Astrocyte of the cerebellum (primary cell): ENCODE measurements at regions not wholly inside any gene's neighbourhood (a gene's known extent, or its start where the extent isn't known, plus 50 kb on each side); places are given as distances from the start of the nearest gene placed in this dataset.

ENCODE experiments used
- DNase-seq: peaks from one replicate; pipeline ENCODE4 v3.0.0-alpha.2; 2011; ENCODE audit warnings: low read depth
- H3K4me3 ChIP-seq: 2 replicates; pipeline ENCODE4 v1.5.1; 2011; ENCODE audit warnings: mild to moderate bottlenecking, low read depth, low read length, moderate library complexity
- in situ Hi-C: cut with HindIII; loops from 2 replicates; pipeline ENCODE4 v1.10.0; 2017; ENCODE audit warnings: low sequenced_read_pairs
- TF ChIP-seq, protein P1 (sequence below): IDR thresholded peaks from 2 replicates; pipeline ENCODE4 v1.5.1; 2012; ENCODE audit warnings: low read length, low read depth, moderate library complexity, mild to moderate bottlenecking; ENCODE audit errors: missing control alignments

- TF ChIP-seq, protein P1, sequence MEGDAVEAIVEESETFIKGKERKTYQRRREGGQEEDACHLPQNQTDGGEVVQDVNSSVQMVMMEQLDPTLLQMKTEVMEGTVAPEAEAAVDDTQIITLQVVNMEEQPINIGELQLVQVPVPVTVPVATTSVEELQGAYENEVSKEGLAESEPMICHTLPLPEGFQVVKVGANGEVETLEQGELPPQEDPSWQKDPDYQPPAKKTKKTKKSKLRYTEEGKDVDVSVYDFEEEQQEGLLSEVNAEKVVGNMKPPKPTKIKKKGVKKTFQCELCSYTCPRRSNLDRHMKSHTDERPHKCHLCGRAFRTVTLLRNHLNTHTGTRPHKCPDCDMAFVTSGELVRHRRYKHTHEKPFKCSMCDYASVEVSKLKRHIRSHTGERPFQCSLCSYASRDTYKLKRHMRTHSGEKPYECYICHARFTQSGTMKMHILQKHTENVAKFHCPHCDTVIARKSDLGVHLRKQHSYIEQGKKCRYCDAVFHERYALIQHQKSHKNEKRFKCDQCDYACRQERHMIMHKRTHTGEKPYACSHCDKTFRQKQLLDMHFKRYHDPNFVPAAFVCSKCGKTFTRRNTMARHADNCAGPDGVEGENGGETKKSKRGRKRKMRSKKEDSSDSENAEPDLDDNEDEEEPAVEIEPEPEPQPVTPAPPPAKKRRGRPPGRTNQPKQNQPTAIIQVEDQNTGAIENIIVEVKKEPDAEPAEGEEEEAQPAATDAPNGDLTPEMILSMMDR, result no peak
Measured at GRCh38 chr10:52540479-52540984, 226.5 kb downstream of the DKK1 start.

GRCh38 chr10:52541006-52541473 is 227.0 kb downstream of the DKK1 start:
- in situ Hi-C loops, result loop anchor here (5.0 kb wide), 1 partner anchor 56 kb away; no protein-coding TSS in a partner anchor
- no peak for DNase-seq

More at GRCh38 chr10:52540479-52540984, 226.5 kb downstream of the DKK1 start:
- no peak overlapping the region for H3K4me3 ChIP-seq
- no peak for DNase-seq
- in situ Hi-C loops, result loop anchor here (5.0 kb wide), 1 partner anchor 57 kb away; no protein-coding TSS in a partner anchor

GRCh38 chr10:52542906-52543305 is 228.8 kb downstream of the DKK1 start:
- in situ Hi-C loops, result loop anchor here (5.0 kb wide), 1 partner anchor 54 kb away; no protein-coding TSS in a partner anchor
- DNase-seq, result no peak

More at GRCh38 chr10:52541006-52541473, 227.0 kb downstream of the DKK1 start:
- no peak overlapping the region for H3K4me3 ChIP-seq
- TF ChIP-seq, protein P1, result no peak

GRCh38 chr10:52551046-52551445 is 221.5 kb downstream of the MBL2 start:
- in situ Hi-C loops, result no loop called here
- DNase-seq, result no peak
- H3K4me3 ChIP-seq, result no peak overlapping the region
- TF ChIP-seq, protein P1, result no peak

More at GRCh38 chr10:52542906-52543305, 228.8 kb downstream of the DKK1 start:
- TF ChIP-seq, protein P1, result no peak
- H3K4me3 ChIP-seq, result no peak overlapping the region

GRCh38 chr10:52558090-52558489 is 214.5 kb downstream of the MBL2 start:
- TF ChIP-seq, protein P1, result no peak
- in situ Hi-C loops, result no loop called here
- DNase-seq, result no peak
- no peak overlapping the region for H3K4me3 ChIP-seq

DNA sequence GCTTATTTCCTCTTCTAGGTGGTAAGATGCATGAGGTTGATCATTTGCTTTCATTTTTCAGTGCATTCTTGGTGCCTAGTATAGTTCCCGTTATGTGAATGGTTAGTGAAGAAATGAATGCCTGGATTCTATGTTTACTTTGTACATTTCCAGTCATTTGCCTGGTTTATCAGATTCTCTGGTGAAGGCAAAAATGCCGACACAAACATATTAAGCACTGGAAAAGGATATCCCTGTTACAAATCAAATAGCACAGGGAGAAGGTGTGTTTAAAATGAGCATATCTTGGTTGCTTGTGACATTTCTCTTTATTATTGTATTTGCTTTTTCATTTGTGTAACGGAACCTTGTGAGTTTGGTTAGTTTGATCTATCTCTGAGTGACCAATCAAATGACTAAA is 211.3 kb downstream of the MBL2 start:
- no peak overlapping the region for H3K4me3 ChIP-seq
- DNase-seq, result no peak
- TF ChIP-seq, protein P1, result no peak
- in situ Hi-C loops, result no loop called here
